NCI-H82 (cell line): ENCODE measurements at regions not wholly inside any gene's neighbourhood (a gene's known extent, or its start where the extent isn't known, plus 50 kb on each side); places are given as distances from the start of the nearest gene placed in this dataset.
A peak's percentile ranks its signal among the peaks of the same experiment; 100 is the strongest.

ENCODE experiments used
- DNase-seq: peaks from one replicate; lab custom pipeline; 2025; lab: John Stamatoyannopoulos, UW

DNA sequence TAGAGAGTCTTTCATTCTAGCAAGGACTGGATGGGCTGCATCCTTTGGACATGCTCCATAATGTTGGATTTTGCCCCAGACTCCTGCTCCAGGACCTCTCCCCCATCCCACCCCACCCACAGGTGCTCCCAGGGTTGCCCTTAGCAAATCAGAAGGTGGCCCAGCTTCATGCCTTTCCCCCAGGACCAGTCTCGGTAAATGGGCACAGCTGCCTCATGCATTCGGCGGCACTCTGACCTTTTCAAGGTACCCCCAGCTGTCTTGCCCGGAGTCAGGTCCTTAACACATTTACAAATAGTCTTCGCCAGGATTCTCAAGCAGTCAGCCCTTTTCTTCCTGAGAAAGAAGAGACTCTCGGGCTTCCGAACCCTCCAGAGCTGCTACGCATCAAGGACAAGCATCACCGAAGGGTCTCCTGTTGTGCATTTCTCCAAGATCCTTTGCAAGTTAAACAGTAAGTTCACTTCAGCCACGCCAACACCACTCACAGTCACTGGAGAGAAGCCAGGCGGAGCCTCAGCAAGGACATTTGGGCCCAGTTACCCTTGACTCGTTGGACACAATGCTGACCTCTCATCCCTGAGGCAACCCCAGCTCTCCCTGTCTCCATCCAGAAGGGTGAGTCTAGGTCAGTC is 287.8 kb downstream of the FAM43A start:
- no peak for DNase-seq

GRCh38 chr3:194974468-194975135 is 288.9 kb downstream of the FAM43A start:
- no peak for DNase-seq

- DNase-seq: no peak
Measured at GRCh38 chr3:194976049-194976451, 290.4 kb downstream of the FAM43A start.

DNA sequence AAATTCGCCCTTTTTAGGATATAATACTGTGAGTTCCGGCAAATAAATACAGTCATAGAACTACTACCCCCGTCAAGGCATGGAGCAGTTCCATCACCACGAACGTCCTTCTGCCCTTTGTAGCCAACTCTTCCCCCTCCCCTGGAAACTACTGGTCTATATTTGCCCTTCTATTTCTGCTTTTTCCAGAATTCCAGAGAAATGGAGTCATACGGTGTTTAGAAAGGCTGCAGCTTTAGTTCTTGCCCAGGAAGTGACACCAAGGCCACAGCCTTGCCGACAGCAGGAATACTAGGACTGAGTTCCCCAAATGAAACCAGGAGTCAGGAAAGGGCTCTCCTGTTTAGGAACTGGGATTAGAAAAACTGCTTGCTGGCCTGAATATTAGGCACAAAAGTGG is 291.2 kb downstream of the FAM43A start:
- no peak for DNase-seq

DNA sequence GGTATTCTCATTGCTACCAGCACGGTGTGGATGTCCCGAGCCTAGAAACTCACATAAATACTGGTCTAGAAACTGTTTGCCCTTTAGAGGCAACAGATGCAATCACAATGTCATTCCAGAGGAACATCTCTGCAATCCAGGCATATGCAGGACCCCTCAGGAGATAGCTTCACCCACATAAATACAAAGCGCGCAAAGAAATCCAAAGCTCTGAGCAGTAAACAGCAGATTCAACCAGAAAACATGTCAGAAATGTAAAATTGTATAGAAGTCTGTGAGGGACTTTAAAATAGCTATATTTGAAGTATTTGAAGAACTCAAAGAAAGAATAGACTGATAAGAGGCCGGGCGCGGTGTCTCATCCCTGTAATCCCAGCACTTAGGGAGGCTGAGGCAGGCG is 291.7 kb downstream of the FAM43A start:
- no peak for DNase-seq

- peak; percentile 59 for DNase-seq
Measured at GRCh38 chr3:194979173-194979572, 291.8 kb downstream of the XXYLT1 start.

DNA sequence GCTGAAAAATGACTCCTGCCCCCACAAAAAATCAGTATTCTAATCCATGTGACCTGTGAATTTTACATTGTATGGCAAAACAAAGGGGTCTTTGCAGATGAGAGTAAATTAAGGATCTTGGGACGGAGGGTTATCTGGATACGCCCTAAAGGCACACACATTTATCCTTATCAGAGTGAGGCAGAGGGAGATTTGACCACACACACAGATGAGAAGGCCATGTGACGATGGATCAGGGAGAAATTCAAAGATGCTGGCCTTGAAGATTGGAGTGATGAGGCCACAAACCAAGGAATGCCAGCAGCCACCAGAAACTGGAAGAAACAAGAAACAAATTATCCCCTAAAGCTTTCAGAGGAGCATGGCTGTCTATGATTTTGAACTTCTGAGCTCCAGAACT is 288.5 kb downstream of the XXYLT1 start:
- no peak for DNase-seq

DNA sequence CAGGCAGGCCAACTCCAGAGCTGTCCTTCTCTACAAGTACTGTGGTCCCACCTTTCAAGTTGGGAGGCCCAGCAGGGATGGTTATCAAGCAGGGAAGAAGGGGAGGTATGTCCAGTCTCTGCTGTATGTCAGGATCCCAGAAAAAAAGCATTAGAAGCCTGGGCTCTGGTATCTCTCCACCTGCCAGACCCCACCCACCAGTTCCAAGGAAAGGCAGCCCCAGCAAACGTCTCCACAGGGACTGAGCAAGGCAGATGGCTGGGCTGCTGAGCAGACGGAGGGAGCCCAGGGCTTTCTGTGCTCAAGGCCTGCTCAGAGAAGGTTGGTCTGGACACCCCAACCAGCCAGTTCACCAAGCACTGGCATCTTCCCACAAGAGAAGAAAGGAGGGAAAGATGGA is 287.8 kb downstream of the XXYLT1 start:
- DNase-seq: no peak

DNA sequence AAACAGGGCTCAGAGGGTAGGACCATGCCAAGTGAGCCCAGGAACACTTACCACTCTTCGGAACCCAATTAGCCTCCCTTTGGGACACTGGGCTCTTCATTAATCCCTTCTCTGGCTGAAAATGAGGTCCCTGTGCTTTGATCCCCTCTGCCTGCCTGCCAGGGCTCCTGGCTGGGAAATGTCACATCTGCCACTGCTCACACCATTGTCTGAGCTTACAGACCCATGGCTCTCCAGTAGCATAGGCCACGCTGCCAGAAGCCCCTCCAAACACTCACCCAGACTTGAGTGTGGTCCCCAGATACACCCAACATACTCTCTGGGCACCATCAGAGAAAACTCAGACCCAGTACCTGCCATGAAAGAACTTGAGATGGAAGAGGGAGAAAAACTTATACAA is 287.3 kb downstream of the XXYLT1 start:
- peak; percentile 61 for DNase-seq

DNA sequence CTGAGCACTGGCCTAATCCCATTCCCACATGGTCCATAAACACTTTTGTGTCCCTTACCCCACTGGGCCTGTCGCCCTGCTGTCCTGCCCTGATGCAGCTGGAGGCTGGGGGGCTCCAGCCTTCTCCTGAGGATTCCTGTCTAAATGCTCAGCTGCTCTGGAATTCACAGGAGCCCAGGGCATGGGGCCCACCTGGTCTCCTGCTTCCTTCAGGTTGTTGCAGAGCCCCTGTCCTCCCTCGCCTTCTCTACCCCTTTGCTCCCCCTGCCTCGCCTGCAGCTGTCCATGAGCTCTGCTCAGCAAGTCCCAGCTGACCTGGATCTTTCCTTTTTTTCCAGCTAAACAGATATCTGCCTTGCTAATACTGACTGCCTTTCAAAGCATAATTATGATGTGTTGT is 286.9 kb downstream of the XXYLT1 start:
- DNase-seq: no peak

- no peak for DNase-seq
Measured at GRCh38 chr3:194984622-194985021, 286.3 kb downstream of the XXYLT1 start.

DNA sequence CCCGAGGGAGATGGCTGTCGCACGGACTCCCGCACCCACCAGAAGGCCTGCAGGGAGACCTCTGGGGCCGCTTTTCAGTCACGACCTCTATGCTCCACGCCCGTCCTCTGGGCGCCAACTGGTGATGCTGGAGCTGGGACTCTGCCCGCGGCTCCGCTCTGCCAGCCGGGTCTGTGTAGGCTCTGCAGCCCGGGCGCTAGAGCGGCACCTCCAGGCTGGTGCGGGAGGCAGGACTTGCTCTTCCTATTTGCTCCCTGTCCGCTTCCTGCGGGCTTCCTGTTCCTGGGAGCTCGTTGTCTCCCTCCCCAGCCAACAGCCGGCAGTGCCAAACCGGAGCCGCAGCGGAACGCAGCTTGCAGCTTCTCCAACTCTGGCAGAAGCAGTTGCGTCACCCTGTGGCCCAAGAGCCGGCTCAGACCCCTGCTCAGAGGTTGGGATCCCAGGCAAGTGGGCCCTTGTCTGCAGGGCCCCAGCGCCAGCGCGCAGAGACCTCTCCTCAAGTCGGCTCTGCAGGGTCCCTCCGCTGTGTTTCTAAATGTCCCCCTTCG is 285.9 kb downstream of the XXYLT1 start:
- no peak for DNase-seq

DNA sequence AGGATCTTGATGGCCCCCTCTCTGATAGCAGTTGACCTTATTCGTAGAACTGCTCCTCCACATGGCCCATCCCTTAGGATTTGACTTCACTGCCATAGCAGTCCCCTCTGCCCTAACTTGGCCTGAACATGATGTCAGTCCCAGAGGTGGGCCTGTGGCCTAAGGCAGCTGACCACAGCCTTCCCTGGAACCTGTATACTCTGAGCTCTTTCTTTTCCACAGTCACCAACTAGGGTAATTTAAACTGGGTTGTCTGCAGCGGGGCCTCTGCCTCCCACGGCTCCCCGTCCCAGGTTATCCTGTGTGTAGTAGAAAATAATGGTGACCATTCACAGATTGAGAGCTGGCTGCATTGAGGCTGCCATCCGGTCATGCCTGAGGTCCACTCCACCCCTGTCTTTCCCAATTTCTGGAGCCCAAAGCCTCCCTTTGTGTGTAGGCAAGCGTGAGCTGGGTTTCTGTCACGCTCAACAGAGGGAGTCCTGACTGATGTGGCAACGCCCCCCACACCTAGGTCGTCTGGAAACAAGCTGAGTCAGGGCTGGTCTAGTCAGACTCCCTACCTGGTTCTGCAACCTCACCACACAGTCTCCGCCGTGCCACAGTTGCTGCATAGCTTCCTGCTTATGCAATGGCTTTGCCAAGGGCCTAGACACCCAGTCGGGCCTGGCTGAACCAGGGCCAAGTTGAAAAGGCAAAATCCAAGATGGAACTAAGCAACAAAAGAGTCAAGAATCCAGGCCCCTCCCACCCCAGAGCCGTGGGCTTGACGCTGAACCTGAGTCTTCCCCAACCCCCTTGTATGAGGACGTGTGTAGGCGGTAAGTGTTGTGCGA is 284.5 kb downstream of the XXYLT1 start:
- DNase-seq: no peak

GRCh38 chr3:194987571-194988494 is 283.1 kb downstream of the XXYLT1 start:
- DNase-seq: no peak

DNA sequence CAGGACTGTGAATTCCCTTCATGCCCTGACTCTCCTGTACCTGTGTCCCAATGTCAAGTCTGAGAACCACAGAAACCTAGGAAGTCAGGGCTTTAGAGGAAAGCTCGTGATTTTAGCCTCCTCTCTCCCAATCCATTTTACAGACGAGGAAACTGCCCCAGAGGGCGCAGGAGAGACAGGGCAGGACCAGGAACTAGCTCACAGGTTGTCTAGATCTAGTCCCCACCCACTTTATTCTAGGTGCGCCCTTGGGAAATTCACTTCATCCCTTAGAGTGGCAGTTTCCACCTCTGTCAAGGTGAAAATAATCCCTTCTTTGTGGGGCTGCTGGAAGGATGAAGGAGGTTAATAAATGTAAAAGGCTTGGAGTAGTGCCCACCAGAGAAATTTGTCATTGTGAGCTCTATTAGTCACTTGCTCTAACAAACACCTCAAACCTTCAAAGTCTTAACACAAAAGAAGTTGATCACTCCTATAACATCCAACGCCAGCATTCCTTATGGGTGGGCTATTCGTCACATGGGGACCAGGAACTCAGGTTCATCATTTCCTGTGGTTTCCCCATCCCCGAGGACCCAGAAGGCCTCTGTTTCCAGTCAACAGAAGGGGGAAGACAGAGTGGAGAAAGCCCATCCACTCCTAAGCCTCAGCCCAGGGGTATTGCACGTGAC is 282.3 kb downstream of the XXYLT1 start:
- DNase-seq: no peak

GRCh38 chr3:194989241-194989640 is 281.7 kb downstream of the XXYLT1 start:
- no peak for DNase-seq

- peak; percentile 23 for DNase-seq
Measured at GRCh38 chr3:194990454-194991337, 280.3 kb downstream of the XXYLT1 start.

GRCh38 chr3:194991338-194991654 is 279.7 kb downstream of the XXYLT1 start:
- no peak for DNase-seq

GRCh38 chr3:194993896-194994295 is 277.1 kb downstream of the XXYLT1 start:
- no peak for DNase-seq

DNA sequence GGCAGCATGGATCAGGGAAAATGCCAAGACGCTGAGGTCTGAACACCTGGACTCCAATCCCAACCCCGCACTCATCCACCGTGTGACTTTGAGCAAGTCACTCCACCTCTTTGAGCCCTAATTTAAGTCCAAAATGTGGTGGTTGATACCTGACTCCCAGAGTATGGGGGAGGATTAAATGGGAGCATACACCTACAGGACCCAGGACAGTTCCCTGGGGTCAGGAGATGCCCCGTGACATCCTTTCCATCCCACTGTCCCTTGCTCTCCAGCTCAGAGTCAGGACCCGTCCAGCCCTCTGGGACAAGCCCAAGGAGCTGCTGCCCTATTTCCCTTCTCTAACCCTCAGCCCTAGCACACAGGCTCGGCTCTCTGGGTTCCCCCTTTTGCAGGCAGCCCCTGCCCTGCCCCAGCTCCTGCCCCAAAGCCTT is 276.4 kb downstream of the XXYLT1 start:
- DNase-seq: no peak
